Mesothelial cell of epicardium (in vitro differentiated cells): ENCODE measurements at regions not wholly inside any gene's neighbourhood (a gene's known extent, or its start where the extent isn't known, plus 50 kb on each side); places are given as distances from the start of the nearest gene placed in this dataset.
"Not testable (repeated sequence)": the region's sequence is repeated elsewhere in the genome, so short reads cannot be mapped to it uniquely, and the experiment has no call there.

Experiments
- DNase-seq, 2 experiments: peaks; one replicate each; pipeline ENCODE4 v3.0.0; 2021; ENCODE audit warnings: low spot score in 2 of 2; ENCODE audit not compliant: unreplicated experiment in 2 of 2
- H3K27ac Mint-ChIP-seq: 2 replicates; pipeline ENCODE4 v1.8.0; 2021; ENCODE audit warnings: mixed read lengths
- H3K27me3 Mint-ChIP-seq: 2 replicates; pipeline ENCODE4 v1.8.0; 2021; ENCODE audit warnings: low read depth, mixed read lengths
- H3K36me3 Mint-ChIP-seq: 2 replicates; pipeline ENCODE4 v1.8.0; 2021; ENCODE audit warnings: mixed read lengths
- H3K4me1 Mint-ChIP-seq: 2 replicates; pipeline ENCODE4 v1.8.0; 2021; ENCODE audit warnings: mixed read lengths
- H3K4me3 Mint-ChIP-seq: 2 replicates; pipeline ENCODE4 v1.8.0; 2021; ENCODE audit warnings: mild to moderate bottlenecking, moderate library complexity, mixed read lengths
- H3K9me3 Mint-ChIP-seq: 2 replicates; pipeline ENCODE4 v1.8.0; 2021; ENCODE audit warnings: mixed read lengths
- TF ChIP-seq, protein P1 (sequence below): fragments of 200-600 bp; sonication (generic); IDR thresholded peaks from one replicate; pipeline ENCODE4 v1.5.0; 2021; ENCODE audit warnings: antibody characterized with exemption; ENCODE audit not compliant: unreplicated experiment

DNA sequence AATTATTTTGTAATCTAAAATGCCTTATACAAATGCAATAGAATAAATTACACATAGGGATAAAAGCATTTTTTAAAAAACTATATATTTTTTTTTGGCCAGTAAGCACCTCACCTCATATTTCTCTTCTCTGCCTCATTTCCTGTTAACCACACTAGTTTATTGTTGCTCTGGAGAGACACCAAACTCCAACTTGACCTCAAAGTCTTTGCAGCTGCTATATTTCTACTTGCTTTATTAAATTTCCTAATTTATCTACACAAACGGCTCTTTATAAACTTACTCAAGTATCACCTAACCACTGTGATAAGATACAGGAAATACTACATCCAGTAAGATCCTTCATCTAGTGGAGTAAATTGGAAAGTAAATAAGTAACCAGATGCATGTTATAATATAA lies 622.3 kb downstream of the C12orf50 start:
- H3K36me3 Mint-ChIP-seq: peaks cover 14% of the 10 kb centered on the region

DNA sequence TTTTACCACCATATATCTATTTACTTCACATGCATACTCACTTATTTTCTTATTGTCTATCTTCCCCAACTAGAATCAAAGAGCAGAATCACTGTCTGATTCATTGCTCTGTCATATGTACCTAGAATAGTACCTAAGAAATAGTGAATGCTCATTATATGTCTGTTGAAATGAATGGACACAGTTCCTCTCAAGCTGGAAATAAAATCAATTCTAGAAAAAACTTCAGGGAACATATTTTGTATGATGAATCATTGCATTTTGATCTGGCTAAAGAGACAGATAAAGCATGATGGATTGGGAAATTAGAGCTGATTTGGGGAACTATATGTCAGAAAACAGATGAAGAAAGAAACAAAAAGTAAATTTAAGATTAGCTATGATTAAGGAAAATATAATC lies 623.3 kb downstream of the C12orf50 start:
- H3K27ac Mint-ChIP-seq: no peak overlapping the region
- H3K36me3 Mint-ChIP-seq: peaks cover 8% of the 10 kb centered on the region
- DNase-seq: no peak
- no peaks in the 10 kb centered on the region for H3K27me3 Mint-ChIP-seq
- TF ChIP-seq, protein P1, sequence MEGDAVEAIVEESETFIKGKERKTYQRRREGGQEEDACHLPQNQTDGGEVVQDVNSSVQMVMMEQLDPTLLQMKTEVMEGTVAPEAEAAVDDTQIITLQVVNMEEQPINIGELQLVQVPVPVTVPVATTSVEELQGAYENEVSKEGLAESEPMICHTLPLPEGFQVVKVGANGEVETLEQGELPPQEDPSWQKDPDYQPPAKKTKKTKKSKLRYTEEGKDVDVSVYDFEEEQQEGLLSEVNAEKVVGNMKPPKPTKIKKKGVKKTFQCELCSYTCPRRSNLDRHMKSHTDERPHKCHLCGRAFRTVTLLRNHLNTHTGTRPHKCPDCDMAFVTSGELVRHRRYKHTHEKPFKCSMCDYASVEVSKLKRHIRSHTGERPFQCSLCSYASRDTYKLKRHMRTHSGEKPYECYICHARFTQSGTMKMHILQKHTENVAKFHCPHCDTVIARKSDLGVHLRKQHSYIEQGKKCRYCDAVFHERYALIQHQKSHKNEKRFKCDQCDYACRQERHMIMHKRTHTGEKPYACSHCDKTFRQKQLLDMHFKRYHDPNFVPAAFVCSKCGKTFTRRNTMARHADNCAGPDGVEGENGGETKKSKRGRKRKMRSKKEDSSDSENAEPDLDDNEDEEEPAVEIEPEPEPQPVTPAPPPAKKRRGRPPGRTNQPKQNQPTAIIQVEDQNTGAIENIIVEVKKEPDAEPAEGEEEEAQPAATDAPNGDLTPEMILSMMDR: no peak
- peaks cover 5% of the 10 kb centered on the region for H3K4me1 Mint-ChIP-seq
- no peak overlapping the region for H3K4me3 Mint-ChIP-seq
- H3K9me3 Mint-ChIP-seq: peaks cover 24% of the 10 kb centered on the region

More for the DNA sequence above, 622.3 kb downstream of the C12orf50 start:
- no peak for DNase-seq
- no peaks in the 10 kb centered on the region for H3K27me3 Mint-ChIP-seq
- peaks cover 32% of the 10 kb centered on the region for H3K9me3 Mint-ChIP-seq
- TF ChIP-seq, protein P1: no peak
- no peak overlapping the region for H3K27ac Mint-ChIP-seq
- H3K4me3 Mint-ChIP-seq: no peak overlapping the region
- H3K4me1 Mint-ChIP-seq: peaks cover 5% of the 10 kb centered on the region

DNA sequence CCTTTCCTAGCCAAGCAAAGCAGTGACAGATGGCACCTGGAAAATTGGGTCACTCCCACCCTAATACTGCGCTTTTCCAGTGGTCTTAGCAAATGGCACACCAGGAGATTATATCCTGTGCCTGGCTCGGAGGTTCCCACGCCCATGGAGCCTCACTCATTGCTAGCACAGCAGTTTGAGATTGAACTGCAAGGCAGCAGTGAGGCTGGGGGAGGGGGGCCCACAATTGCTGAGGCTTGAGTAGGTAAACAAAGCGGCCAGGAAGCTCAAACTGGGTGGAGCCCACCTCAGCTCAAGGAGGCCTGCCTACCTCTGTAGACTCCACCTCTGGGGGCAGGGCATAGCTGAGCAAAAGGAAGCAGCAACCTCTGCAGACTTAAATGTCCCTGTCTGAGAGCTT lies 635.0 kb downstream of the C12orf50 start:
- not testable (repeated sequence) for H3K36me3 Mint-ChIP-seq, H3K4me3 Mint-ChIP-seq, DNase-seq, H3K27me3 Mint-ChIP-seq, H3K4me1 Mint-ChIP-seq, H3K27ac Mint-ChIP-seq
- H3K9me3 Mint-ChIP-seq: peaks cover 45% of the 10 kb centered on the region

DNA sequence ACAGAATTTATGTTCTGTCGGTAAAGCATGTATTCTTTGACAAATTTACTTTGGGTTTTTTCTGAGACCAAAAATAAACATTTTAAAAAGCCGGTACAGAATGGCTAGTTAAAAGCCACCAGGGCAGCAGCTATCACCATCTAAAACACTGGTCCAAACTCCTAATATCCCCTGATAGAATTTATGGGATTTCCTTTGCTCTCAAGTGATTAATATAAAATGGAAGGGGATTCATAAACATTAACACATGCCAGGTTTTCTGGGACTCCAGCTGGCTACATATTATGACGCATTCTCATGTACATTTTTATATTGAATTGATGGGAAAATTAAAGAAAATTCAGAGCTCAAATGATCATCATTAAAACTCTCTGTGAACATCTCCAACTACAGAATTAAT lies 640.8 kb downstream of the C12orf50 start:
- Mint-ChIP-seq H3K4me1 (peaks cover 24% of the 10 kb centered on the region), H3K36me3 (peaks cover 3% of the 10 kb centered on the region)
- no peak for DNase-seq

DNA sequence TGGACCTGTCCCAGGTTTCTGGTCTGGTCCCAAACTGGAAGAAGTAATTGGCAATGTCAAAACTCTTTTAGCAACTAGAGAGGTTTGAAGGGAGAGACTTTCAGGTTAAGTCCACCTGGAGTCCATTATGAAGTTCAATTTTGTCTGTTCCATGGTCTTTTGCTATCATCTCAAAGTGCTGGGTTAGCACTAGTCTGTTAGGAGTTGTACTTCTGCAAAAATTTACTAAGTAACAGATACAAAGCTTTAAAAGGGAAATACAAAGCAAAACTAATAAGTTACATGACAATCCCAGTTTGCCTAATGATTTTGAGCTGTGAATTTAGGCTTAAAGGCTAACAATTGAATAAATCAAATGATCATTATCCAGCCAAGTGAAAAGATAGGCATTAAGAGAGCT lies 643.9 kb downstream of the C12orf50 start:
- Mint-ChIP-seq H3K36me3 (no peaks in the 10 kb centered on the region), H3K4me1 (peaks cover 33% of the 10 kb centered on the region), H3K9me3 (peaks cover 10% of the 10 kb centered on the region), H3K27ac (no peak overlapping the region), H3K4me3 (no peak overlapping the region), H3K27me3 (no peaks in the 10 kb centered on the region)
- TF ChIP-seq, protein P1: no peak
- no peak for DNase-seq

More for the DNA sequence above, 640.8 kb downstream of the C12orf50 start:
- no peak overlapping the region for H3K27ac Mint-ChIP-seq
- H3K27me3 Mint-ChIP-seq: no peaks in the 10 kb centered on the region
- H3K4me3 Mint-ChIP-seq: no peak overlapping the region
- H3K9me3 Mint-ChIP-seq: peaks cover 21% of the 10 kb centered on the region
- TF ChIP-seq, protein P1: no peak

DNA sequence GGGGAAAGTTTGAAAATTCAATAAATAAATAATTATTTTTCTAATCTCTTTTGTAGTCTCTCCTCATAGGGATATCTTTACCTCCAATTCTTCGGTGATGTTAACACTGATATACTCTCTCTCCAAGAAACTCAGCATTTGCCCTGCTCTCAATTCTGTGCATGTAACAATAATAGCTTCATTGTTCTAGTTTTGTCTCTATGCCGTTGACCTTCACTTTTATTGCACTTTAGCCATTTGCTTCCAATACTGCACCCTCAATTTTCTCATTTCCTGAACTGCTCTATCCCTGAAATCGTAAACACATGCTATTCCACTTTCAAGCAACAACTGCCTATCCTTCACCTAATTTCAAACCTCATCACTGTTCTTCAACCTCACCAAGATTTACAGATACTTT lies 645.0 kb downstream of the C12orf50 start:
- Mint-ChIP-seq H3K4me1 (peaks cover 33% of the 10 kb centered on the region), H3K4me3 (no peak overlapping the region), H3K9me3 (peaks cover 10% of the 10 kb centered on the region), H3K27me3 (no peaks in the 10 kb centered on the region), H3K36me3 (no peaks in the 10 kb centered on the region), H3K27ac (no peak overlapping the region)
- no peak for DNase-seq
- TF ChIP-seq, protein P1: no peak
